CD4-positive, alpha-beta T cell treated with Interleukin-4 for 4 hours (primary cell): ENCODE measurements at regions not wholly inside any gene's neighbourhood (a gene's known extent, or its start where the extent isn't known, plus 50 kb on each side); places are given as distances from the start of the nearest gene placed in this dataset.

Source experiments
- DNase-seq: peaks from one replicate; pipeline ENCODE4 v3.0.0-alpha.2; 2020

GRCh38 chr18:78701771-78702396, 277.7 kb upstream of the SALL3 start:
- no peak for DNase-seq

DNA sequence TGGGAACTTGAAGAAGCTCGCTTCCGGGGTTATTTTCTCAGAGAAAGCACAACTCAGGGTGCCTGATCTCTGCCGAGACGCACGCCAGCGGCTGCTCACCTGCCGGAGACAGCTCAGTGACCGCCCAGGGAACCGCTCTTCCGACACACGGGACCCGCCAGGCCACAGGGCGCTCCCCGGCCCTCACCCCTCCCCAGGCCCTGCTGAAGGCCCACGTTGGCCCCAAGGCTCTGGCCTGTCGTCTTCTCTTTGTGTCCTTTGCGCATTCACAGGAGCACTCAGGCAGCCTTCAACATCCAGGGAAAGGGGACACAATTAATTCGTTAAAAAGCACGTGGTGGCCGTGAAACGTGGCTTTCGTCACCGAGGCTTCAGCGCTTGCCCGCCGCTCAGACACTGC, 276.3 kb upstream of the SALL3 start:
- DNase-seq: no peak

DNA sequence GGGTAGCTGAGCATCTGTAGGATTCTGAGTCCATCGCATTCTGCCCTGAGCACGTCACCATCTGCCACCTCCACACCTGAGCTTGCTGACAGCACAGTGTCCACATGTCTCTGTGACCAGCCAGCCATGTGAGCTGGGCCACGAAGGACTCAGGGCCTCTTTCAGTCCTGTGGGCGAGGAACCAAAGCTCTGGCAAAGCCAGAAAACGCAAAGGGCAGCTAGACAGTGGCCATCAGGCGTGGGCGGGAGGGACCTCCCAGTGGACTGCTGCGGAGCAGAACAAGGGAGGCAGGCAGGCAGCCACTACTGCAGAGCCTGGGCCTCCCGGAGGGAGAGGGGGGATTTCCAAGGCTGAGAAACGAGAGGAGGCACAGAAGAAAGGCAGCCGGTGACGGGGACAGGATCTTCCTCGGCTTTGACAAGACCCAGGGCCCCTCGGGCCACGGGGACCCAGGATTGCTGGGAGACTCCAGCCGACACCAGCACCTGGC, 274.6 kb upstream of the SALL3 start:
- DNase-seq: no peak

DNA sequence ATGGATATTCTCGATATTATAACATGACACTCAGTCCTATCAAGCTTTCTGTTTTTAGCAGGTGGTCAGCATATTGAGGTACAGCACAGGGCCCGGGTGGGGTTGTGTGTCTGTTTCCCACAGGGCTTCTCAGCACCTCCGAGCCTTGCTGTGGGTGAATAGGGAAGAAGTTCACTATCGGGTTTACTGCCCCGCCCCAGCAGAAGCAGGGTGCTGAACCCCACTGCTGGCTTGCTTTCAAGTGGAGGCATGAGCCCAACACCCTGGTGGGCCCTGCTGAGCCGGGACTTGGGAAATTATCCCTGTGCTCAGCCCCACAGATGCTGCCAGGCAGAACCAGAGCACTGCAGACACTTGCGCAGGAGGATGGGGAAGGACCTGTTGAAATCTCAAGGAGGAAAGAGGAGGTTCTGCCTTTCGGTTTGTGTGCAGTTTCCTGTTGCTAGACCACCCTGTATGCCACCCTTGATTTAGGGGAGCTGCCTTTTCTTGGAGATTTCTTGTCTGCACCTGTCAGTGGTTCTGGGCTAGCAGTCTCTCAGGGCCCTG, 270.3 kb upstream of the SALL3 start:
- no peak for DNase-seq

- DNase-seq: no peak
Observed at GRCh38 chr18:78711316-78711715, 268.3 kb upstream of the SALL3 start.

DNA sequence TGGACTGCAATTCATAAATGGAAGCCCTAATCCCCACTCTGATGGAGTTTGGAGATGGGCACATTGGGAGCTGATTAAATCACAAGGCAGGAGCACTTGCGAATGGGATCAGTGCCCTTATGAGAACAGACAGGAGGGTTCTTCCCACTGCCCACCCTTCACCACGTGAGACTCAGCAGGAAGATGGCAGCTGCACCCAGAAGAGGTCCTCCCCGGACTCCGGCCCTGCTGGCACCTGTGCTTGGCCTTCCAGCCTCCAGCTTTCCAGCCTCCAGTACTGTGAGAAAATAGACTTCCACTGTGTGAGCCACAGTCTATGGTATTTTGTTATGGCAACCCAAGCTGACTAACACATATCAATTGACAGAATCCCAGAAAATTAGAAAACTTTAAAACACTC, 267.6 kb upstream of the SALL3 start:
- no peak for DNase-seq

- DNase-seq: no peak
Observed at GRCh38 chr18:78713069-78713468, 266.5 kb upstream of the SALL3 start.

DNA sequence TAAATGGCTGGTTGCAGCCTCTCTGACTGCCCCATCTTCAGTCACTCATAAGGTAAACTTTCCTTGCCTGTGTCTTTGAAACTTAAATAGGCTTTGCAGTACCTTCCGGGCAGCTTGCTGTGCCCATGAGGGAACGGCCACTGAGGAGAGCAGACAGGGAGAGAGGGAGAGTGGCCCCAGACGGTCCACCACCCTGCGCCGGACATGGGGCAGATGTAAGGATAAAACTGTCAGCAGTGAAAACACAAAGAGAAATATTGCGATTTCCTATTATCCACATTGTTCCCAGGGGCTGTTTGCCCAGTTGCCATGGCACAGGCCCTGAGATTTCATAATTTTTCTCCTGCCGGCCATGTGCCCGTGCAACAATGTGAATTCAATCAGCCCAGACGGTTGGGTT, 265.9 kb upstream of the SALL3 start:
- no peak for DNase-seq

DNA sequence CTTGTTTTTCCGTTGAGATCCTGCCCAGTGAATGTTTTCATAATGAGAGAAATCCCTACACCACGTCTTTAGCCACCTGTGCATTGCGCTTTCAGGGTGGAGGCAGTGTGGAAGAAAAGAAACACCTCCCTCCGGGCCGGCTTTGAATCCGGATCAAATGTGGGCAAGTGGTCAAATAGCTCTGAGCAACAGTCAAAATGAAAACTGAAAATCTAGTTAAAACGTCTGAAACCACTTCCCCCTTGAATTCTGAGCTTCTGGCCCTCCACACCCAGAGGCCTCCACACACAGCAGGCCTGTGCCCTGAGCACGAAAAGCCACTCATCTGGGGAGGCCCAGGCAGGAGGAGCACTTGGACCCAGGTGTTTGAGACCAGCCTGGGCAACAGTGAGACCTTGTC, 263.6 kb upstream of the SALL3 start:
- no peak for DNase-seq

DNA sequence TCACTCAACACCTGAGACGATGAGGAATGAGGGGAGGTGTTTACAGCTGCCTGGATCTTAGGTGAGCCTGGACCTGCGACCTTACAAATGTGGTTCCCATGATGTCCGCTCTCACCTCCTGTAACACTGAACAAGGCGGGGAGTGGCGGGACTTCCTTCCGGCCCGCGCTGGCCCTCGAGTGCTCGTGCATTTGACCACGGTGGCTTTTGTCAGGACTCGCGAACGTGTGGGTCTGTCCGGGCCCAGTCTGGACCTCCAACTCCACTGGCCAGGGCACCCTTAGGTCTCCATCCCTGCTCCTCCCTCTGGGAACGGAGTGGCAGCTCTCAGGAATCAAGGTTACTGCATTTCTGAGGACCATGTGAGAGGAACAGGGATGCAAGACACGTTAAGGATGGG, 263.0 kb upstream of the SALL3 start:
- no peak for DNase-seq

- DNase-seq: no peak
Observed at GRCh38 chr18:78717051-78717765, 262.4 kb upstream of the SALL3 start.

GRCh38 chr18:78717766-78718150, 261.9 kb upstream of the SALL3 start:
- no peak for DNase-seq

GRCh38 chr18:78719821-78720220, 259.8 kb upstream of the SALL3 start:
- no peak for DNase-seq

DNA sequence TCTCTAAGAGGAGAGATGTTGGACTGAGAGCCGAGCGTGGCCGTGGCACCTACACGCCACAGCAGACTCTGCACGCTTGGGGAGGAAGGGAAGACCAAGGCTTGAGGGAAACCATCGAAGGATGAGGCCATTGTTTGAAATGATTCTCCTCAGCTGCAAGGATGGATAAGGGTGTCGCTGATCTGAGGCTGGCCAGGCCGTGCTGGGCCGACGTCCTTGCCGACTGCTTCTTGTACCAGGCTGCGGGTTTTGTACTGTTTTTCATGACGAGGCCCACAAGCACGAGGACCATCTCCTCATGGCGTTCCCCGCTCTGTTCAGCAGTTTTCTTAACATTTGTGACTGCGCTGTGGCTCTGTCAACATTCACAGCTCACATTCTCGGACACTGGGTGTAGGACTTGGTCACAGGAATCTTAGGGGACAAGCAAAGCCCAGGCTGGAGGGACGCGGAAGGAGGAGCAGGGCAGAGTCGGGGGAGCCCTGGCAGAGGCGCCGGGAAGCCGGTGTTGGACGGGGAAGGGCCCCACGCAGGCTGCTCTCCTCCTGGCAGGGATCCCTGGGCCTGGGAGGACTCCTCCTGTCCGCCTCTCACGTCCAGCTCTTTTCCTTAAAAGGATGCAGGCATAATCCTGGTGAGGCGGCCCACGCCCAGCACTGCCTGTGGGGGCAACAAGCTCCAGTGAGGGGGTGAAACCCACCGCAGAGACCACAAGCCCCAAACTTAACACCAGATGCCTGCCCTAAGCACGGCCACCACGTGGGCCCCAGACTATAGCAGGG, 259.0 kb upstream of the SALL3 start:
- no peak for DNase-seq

GRCh38 chr18:78721238-78721875, 258.3 kb upstream of the SALL3 start:
- DNase-seq: no peak

DNA sequence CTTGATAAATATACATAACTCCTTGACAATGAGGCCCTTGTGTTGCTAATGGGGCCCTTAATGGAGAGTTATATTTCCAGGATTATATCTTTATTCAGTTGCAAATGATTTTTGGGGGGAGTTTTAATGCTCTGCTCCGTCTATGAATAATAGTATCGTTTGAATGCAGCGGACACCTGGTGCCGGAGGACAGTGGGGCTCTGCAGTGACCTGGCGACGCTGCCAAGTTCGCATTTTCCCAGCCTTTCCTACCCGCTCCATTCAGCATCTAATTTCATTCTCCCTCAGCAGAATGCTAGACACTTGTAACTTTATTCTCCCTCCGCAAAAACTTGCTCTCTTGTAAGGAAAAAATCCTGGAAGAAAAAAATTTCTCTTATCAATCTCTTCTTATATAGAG, 257.6 kb upstream of the SALL3 start:
- DNase-seq: no peak

- DNase-seq: no peak
Observed at GRCh38 chr18:78722386-78722785, 257.2 kb upstream of the SALL3 start.

DNA sequence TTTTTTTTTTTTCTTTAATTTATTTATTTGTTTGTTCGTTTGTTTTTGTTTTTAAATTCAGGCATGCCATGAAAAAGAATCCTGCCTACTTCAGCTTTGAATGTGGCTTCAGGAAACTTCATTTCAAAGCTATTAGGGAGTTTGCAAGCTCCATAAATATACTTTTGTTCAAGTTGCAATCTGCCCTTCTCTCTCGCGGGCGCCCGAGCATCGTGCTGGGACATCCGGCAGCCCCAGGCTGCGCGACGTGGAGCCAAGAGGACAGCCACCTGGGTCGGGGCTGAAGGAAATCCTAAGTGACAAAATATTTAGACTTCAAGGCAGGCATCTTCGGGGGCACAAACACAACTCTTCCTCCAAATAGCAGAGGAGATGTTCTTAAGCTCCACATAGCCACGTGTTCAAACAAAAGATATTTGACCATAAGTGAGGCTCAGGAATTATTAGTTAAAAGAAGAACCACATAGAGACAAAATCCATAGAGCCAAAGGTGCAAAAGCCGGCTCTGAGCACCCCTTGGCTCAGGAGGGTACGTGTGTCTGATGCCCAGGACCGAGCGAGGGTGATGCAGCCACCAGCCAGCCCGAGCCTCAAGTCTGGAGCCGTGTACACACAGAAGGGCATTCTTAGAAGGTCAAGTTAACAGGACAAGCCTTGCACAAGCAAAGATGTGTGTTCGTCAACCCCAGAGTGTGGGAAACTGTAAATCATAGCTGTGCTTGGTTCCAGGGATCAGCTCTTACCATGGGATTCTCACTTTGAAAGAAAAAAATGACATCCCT, 256.5 kb upstream of the SALL3 start:
- DNase-seq: no peak

- DNase-seq: no peak
Observed at GRCh38 chr18:78724214-78724914, 255.3 kb upstream of the SALL3 start.

- DNase-seq: no peak
Observed at GRCh38 chr18:78725426-78725825, 254.2 kb upstream of the SALL3 start.

DNA sequence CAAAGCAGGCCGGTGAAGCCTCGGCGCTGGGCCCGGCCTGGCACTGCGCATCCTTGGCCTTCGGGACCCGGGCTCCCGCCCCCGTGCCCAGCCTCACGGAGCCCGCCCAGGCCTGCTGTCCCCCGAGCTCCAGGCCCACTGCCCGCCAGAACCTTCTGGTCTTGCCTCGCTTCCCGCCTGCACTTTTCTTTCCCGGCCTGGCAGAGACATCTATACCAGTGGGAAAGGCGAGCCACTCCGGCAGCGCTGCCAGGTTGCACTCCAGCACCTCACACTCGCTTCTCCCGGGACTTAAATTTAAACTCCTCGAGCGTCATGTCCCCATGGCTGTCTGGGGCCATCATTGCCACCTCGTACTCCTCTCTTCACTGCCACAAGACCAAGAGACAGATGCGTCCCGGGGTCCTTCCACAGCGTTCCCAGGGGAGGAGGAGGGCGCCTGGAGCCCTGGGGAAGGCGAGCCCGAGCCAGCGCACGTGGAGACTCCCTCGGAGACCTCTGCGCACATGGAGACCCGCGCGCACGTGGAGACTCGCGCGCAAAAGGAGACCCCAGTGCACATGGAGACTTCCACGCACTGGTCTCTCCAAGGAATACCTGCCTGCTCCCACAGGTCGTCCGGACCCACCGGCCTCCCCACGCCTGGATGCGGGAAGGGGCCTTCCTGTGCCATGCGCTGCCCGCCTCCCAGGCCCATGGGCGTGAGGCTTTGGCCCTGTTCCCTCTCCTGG, 253.1 kb upstream of the SALL3 start:
- no peak for DNase-seq
